ENCODE measurements at regions not wholly inside any gene's neighbourhood (a gene's known extent, or its start where the extent isn't known, plus 50 kb on each side); places are given as distances from the start of the nearest gene placed in this dataset.
"Not testable (repeated sequence)": the region's sequence is repeated elsewhere in the genome, so short reads cannot be mapped to it uniquely, and the experiment has no call there.

DNA sequence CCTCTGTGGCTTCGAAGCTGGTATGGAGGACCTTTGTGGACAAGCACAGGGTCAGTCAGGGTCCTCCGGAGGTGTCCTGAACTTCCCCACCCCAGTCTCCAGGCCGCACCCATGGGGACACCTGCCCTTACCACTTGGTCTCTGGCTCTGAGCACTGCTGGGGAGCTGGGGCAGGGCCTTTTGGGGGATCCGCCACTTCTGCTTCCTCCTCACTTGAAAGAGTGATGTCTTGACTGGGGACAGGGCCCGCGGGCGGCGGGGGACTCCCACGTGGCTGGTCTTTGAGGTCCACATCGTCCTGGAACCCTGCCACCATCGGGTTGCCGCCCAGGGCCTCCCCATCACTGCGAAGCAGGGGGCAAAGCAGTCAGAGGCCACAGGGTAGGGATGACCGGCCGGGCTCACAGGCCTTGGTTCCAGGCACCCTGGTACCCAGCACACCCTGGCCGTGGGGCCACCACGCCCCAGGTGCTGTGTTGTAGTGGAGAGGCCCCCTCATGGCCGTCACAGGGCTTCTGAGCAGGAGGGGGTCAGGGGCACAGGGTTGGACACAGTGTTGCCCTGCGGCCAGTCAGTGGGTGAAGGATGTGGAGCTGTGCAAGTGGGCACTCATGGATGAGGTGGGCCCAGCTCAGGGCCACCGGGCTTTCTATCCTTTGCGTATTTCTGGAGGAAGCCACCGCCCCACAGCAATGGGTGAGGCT, 256.4 kb downstream of the ANKRD30B start:
- TF ChIP-seq, protein P1, sequence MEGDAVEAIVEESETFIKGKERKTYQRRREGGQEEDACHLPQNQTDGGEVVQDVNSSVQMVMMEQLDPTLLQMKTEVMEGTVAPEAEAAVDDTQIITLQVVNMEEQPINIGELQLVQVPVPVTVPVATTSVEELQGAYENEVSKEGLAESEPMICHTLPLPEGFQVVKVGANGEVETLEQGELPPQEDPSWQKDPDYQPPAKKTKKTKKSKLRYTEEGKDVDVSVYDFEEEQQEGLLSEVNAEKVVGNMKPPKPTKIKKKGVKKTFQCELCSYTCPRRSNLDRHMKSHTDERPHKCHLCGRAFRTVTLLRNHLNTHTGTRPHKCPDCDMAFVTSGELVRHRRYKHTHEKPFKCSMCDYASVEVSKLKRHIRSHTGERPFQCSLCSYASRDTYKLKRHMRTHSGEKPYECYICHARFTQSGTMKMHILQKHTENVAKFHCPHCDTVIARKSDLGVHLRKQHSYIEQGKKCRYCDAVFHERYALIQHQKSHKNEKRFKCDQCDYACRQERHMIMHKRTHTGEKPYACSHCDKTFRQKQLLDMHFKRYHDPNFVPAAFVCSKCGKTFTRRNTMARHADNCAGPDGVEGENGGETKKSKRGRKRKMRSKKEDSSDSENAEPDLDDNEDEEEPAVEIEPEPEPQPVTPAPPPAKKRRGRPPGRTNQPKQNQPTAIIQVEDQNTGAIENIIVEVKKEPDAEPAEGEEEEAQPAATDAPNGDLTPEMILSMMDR (IDR thresholded peaks at IDR 0.05), result not testable (repeated sequence)
- TF ChIP-seq EP300 (IDR thresholded peaks at IDR 0.05), result not testable (repeated sequence)

Measured in ovary (tissue), 3 donors.